Activated CD8-positive, alpha-beta T cell treated with anti-CD3 and anti-CD28 coated beads for 36 hours (primary cell): ENCODE measurements at regions not wholly inside any gene's neighbourhood (a gene's known extent, or its start where the extent isn't known, plus 50 kb on each side); places are given as distances from the start of the nearest gene placed in this dataset.

ENCODE experiments used
- ATAC-seq: fragments of 200-7000 bp; cut with Tn5 transposase; one replicate; pipeline ENCODE4 v1.10.0; 2021; ENCODE audit warnings: mild to moderate bottlenecking, moderate library complexity
- CTCF ChIA-PET: fragments of 350-600 bp; sonication (Branson Sonifier 250); formaldehyde crosslinking; loops from one replicate; lab custom pipeline; 2021; ENCODE audit warnings: antibody characterized with exemption; lab: Charles Lee
- POLR2A ChIA-PET: fragments of 350-600 bp; sonication (Branson Sonifier 250); formaldehyde crosslinking; loops from one replicate; lab custom pipeline; 2021; ENCODE audit warnings: antibody characterized with exemption; lab: Charles Lee
- DNase-seq: peaks from one replicate; pipeline ENCODE4 v3.0.0-alpha.2; 2020
- H3K27ac Mint-ChIP-seq: one replicate; pipeline ENCODE4 v1.8.0; 2021; ENCODE audit warnings: mild to moderate bottlenecking, mixed read lengths
- H3K27me3 Mint-ChIP-seq: one replicate; pipeline ENCODE4 v1.8.0; 2021; ENCODE audit warnings: mixed read lengths
- H3K36me3 Mint-ChIP-seq: one replicate; pipeline ENCODE4 v1.8.0; 2021; ENCODE audit warnings: low read depth, mixed read lengths
- H3K4me1 Mint-ChIP-seq: one replicate; pipeline ENCODE4 v1.8.0; 2021; ENCODE audit warnings: low read depth, mixed read lengths
- H3K4me3 Mint-ChIP-seq: one replicate; pipeline ENCODE4 v1.8.0; 2021; ENCODE audit warnings: mild to moderate bottlenecking, moderate library complexity, mixed read lengths
- H3K9me3 Mint-ChIP-seq: one replicate; pipeline ENCODE4 v1.8.0; 2021; ENCODE audit warnings: mixed read lengths
- CTCF ChIP-seq: fragments of 200-600 bp; IDR thresholded peaks from one replicate; pipeline ENCODE4 v1.8.0; 2022; ENCODE audit warnings: antibody characterized with exemption, mild to moderate bottlenecking
- intact Hi-C: fragments of 100-400 bp; cut with micrococcal nuclease; formaldehyde crosslinking; loops from one replicate; pipeline ENCODE4 v1.10.0; 2022

- no peak for TF ChIP-seq CTCF
- H3K27ac Mint-ChIP-seq, result no peak overlapping the region
- no peak for DNase-seq
- intact Hi-C loops, result no loop called here
- H3K4me1 Mint-ChIP-seq, result no peaks in the 10 kb centered on the region
- CTCF ChIA-PET, result no interaction called here
- H3K4me3 Mint-ChIP-seq, result no peak overlapping the region
- H3K36me3 Mint-ChIP-seq, result no peaks in the 10 kb centered on the region
- POLR2A ChIA-PET, result no interaction called here
- peaks cover 3% of the 10 kb centered on the region for H3K9me3 Mint-ChIP-seq
- ATAC-seq, result no peak
- no peaks in the 10 kb centered on the region for H3K27me3 Mint-ChIP-seq
Observed at GRCh38 chr10:65294329-65294728, 1631.5 kb upstream of the LRRTM3 start.

- DNase-seq (no peak), ATAC-seq (no peak)
- Mint-ChIP-seq H3K36me3 (no peaks in the 10 kb centered on the region), H3K4me3 (no peak overlapping the region), H3K27me3 (no peaks in the 10 kb centered on the region), H3K4me1 (no peaks in the 10 kb centered on the region), H3K9me3 (peaks cover 7% of the 10 kb centered on the region), H3K27ac (no peak overlapping the region)
- intact Hi-C loops, result no loop called here
- POLR2A ChIA-PET, result no interaction called here
- TF ChIP-seq CTCF, result no peak
- CTCF ChIA-PET, result no interaction called here
Observed at GRCh38 chr10:65301181-65301580, 1624.7 kb upstream of the LRRTM3 start.

- DNase-seq (no peak), ATAC-seq (no peak)
- no peak for TF ChIP-seq CTCF
- no peaks in the 10 kb centered on the region for H3K4me1 Mint-ChIP-seq
- peaks cover 6% of the 10 kb centered on the region for H3K9me3 Mint-ChIP-seq
- no peak overlapping the region for H3K27ac Mint-ChIP-seq
- no peaks in the 10 kb centered on the region for H3K27me3 Mint-ChIP-seq
- intact Hi-C loops, result no loop called here
- no peaks in the 10 kb centered on the region for H3K36me3 Mint-ChIP-seq
- ChIA-PET POLR2A (no interaction called here), CTCF (interaction anchor here (0.7 kb wide), 1 partner anchor 1352 kb away, joined by 3 read pairs; no protein-coding TSS in a partner anchor)
- no peak overlapping the region for H3K4me3 Mint-ChIP-seq
Observed at GRCh38 chr10:65306201-65306600, 1619.6 kb upstream of the LRRTM3 start.

- Mint-ChIP-seq H3K4me1 (no peaks in the 10 kb centered on the region), H3K27me3 (no peaks in the 10 kb centered on the region), H3K27ac (no peak overlapping the region), H3K4me3 (no peak overlapping the region), H3K36me3 (no peaks in the 10 kb centered on the region), H3K9me3 (peaks cover 4% of the 10 kb centered on the region)
- ATAC-seq, result no peak
- ChIA-PET POLR2A (no interaction called here), CTCF (no interaction called here)
- no peak for DNase-seq
- TF ChIP-seq CTCF, result no peak
- intact Hi-C loops, result no loop called here
Observed at GRCh38 chr10:65312876-65313275, 1613.0 kb upstream of the LRRTM3 start.

GRCh38 chr10:65313406-65313805 lies 1612.4 kb upstream of the LRRTM3 start:
- peaks cover 4% of the 10 kb centered on the region for H3K9me3 Mint-ChIP-seq
- no peak for DNase-seq

More at GRCh38 chr10:65313406-65313805, 1612.4 kb upstream of the LRRTM3 start:
- Mint-ChIP-seq H3K27me3 (no peaks in the 10 kb centered on the region), H3K4me1 (no peaks in the 10 kb centered on the region), H3K27ac (no peak overlapping the region), H3K4me3 (no peak overlapping the region), H3K36me3 (no peaks in the 10 kb centered on the region)
- no peak for ATAC-seq
- ChIA-PET POLR2A (no interaction called here), CTCF (no interaction called here)
- TF ChIP-seq CTCF, result no peak
- intact Hi-C loops, result no loop called here
